ENCODE measurements at regions not wholly inside any gene's neighbourhood (a gene's known extent, or its start where the extent isn't known, plus 50 kb on each side); places are given as distances from the start of the nearest gene placed in this dataset.

GRCh38 chr11:133593036-133593435, 60.7 kb upstream of the OPCML start:
- H3K4me3 ChIP-seq (ENCODE audit: low read length in 3 of 3): no peak overlapping the region
- H3K9ac ChIP-seq (ENCODE audit: low read length in 3 of 3): no peak overlapping the region
- no peaks in the 10 kb centered on the region for H3K4me1 ChIP-seq (ENCODE audit: control insufficient read depth in 2 of 3, insufficient read depth in 2 of 3, low read depth in 1 of 3, low read length in 3 of 3)
- no peaks in the 10 kb centered on the region for H3K27me3 ChIP-seq (ENCODE audit: control insufficient read depth, insufficient read depth, low read length)
- intact Hi-C loops (cut with DNase I): no loop called here
- no peak overlapping the region for H3K27ac ChIP-seq (ENCODE audit: low read depth in 2 of 2, low read length in 2 of 2)
- peaks cover 0 to 4% (median 0%) of the 10 kb centered on the region in 3 donors for H3K9me3 ChIP-seq (ENCODE audit: control insufficient read depth in 2 of 3, insufficient read depth in 1 of 3, low read length in 3 of 3)
- DNase-seq (no peak), FAIRE-seq (no peak)
- TF ChIP-seq, protein P1, sequence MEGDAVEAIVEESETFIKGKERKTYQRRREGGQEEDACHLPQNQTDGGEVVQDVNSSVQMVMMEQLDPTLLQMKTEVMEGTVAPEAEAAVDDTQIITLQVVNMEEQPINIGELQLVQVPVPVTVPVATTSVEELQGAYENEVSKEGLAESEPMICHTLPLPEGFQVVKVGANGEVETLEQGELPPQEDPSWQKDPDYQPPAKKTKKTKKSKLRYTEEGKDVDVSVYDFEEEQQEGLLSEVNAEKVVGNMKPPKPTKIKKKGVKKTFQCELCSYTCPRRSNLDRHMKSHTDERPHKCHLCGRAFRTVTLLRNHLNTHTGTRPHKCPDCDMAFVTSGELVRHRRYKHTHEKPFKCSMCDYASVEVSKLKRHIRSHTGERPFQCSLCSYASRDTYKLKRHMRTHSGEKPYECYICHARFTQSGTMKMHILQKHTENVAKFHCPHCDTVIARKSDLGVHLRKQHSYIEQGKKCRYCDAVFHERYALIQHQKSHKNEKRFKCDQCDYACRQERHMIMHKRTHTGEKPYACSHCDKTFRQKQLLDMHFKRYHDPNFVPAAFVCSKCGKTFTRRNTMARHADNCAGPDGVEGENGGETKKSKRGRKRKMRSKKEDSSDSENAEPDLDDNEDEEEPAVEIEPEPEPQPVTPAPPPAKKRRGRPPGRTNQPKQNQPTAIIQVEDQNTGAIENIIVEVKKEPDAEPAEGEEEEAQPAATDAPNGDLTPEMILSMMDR (IDR thresholded peaks at IDR 0.05; ENCODE audit: borderline replicate concordance, extremely low read depth, insufficient read depth): no peak
- no peaks in the 10 kb centered on the region for H3K36me3 ChIP-seq (ENCODE audit: control insufficient read depth in 2 of 3, insufficient read depth in 3 of 3, low read length in 3 of 3)

- no peak for FAIRE-seq
These were observed 54.7 kb upstream of the OPCML start for GRCh38 chr11:133586903-133587517.

GRCh38 chr11:133582750-133583149, 50.4 kb upstream of the OPCML start:
- Histone ChIP-seq H3K27ac (ENCODE audit: low read depth in 2 of 2, low read length in 2 of 2) (no peak overlapping the region), H3K4me1 (ENCODE audit: control insufficient read depth in 2 of 3, insufficient read depth in 2 of 3, low read depth in 1 of 3, low read length in 3 of 3) (no peaks in the 10 kb centered on the region), H3K9me3 (ENCODE audit: control insufficient read depth in 2 of 3, insufficient read depth in 1 of 3, low read length in 3 of 3) (no peaks in the 10 kb centered on the region), H3K4me3 (ENCODE audit: low read length in 3 of 3) (no peak overlapping the region), H3K36me3 (ENCODE audit: control insufficient read depth in 2 of 3, insufficient read depth in 3 of 3, low read length in 3 of 3) (no peaks in the 10 kb centered on the region), H3K27me3 (ENCODE audit: control insufficient read depth, insufficient read depth, low read length) (no peaks in the 10 kb centered on the region), H3K9ac (ENCODE audit: low read length in 3 of 3) (no peak overlapping the region)
- TF ChIP-seq, protein P1 (IDR thresholded peaks at IDR 0.05; ENCODE audit: borderline replicate concordance, extremely low read depth, insufficient read depth): no peak
- DNase-seq: no peak
- intact Hi-C loops (cut with DNase I): no loop called here
- no peak for FAIRE-seq

More at GRCh38 chr11:133586903-133587517, 54.7 kb upstream of the OPCML start:
- H3K9ac ChIP-seq (ENCODE audit: low read length in 3 of 3): no peak overlapping the region
- no peaks in the 10 kb centered on the region for H3K36me3 ChIP-seq (ENCODE audit: control insufficient read depth in 2 of 3, insufficient read depth in 3 of 3, low read length in 3 of 3)
- no peaks in the 10 kb centered on the region for H3K4me1 ChIP-seq (ENCODE audit: control insufficient read depth in 2 of 3, insufficient read depth in 2 of 3, low read depth in 1 of 3, low read length in 3 of 3)
- no peak for DNase-seq
- H3K9me3 ChIP-seq (ENCODE audit: control insufficient read depth in 2 of 3, insufficient read depth in 1 of 3, low read length in 3 of 3): no peaks in the 10 kb centered on the region
- H3K4me3 ChIP-seq (ENCODE audit: low read length in 3 of 3): no peak overlapping the region
- no peak overlapping the region for H3K27ac ChIP-seq (ENCODE audit: low read depth in 2 of 2, low read length in 2 of 2)
- TF ChIP-seq, protein P1 (IDR thresholded peaks at IDR 0.05; ENCODE audit: borderline replicate concordance, extremely low read depth, insufficient read depth): no peak
- H3K27me3 ChIP-seq (ENCODE audit: control insufficient read depth, insufficient read depth, low read length): no peaks in the 10 kb centered on the region
- intact Hi-C loops (cut with DNase I): no loop called here

GRCh38 chr11:133582326-133582725, 50.0 kb upstream of the OPCML start:
- Histone ChIP-seq H3K9ac (ENCODE audit: low read length in 3 of 3) (no peak overlapping the region), H3K27me3 (ENCODE audit: control insufficient read depth, insufficient read depth, low read length) (no peaks in the 10 kb centered on the region), H3K4me3 (ENCODE audit: low read length in 3 of 3) (no peak overlapping the region), H3K36me3 (ENCODE audit: control insufficient read depth in 2 of 3, insufficient read depth in 3 of 3, low read length in 3 of 3) (no peaks in the 10 kb centered on the region), H3K27ac (ENCODE audit: low read depth in 2 of 2, low read length in 2 of 2) (no peak overlapping the region), H3K4me1 (ENCODE audit: control insufficient read depth in 2 of 3, insufficient read depth in 2 of 3, low read depth in 1 of 3, low read length in 3 of 3) (no peaks in the 10 kb centered on the region), H3K9me3 (ENCODE audit: control insufficient read depth in 2 of 3, insufficient read depth in 1 of 3, low read length in 3 of 3) (no peaks in the 10 kb centered on the region)
- no peak for DNase-seq
- TF ChIP-seq, protein P1 (IDR thresholded peaks at IDR 0.05; ENCODE audit: borderline replicate concordance, extremely low read depth, insufficient read depth): no peak
- FAIRE-seq: no peak
- intact Hi-C loops (cut with DNase I): no loop called here
